Heart right ventricle (tissue), 16 donors: ENCODE measurements at regions not wholly inside any gene's neighbourhood (a gene's known extent, or its start where the extent isn't known, plus 50 kb on each side); places are given as distances from the start of the nearest gene placed in this dataset.

Experiments
- ATAC-seq, 8 donors: fragments of 200-7000 bp; cut with Tn5 transposase; one replicate each; pipeline ENCODE4 v1.9.1; 2020; ENCODE audit warnings: mild to moderate bottlenecking in 8 of 8, moderate library complexity in 8 of 8, moderate number of reproducible peaks in 1 of 8
- DNase-seq, 2 donors: peaks; one replicate each; pipeline ENCODE4 v3.0.0-alpha.2; 2020
- H3K27ac ChIP-seq, 10 donors: fragments of 200-600 bp; sonication (generic) in 2 of 10; one replicate each; pipeline versions ENCODE4 v1.5.0 to v1.8.0; 2020 to 2022; ENCODE audit warnings: mild to moderate bottlenecking in 3 of 10
- H3K27me3 ChIP-seq, 7 donors: fragments of 200-600 bp; one replicate each; pipeline ENCODE4 v1.8.0; 2021 to 2022; ENCODE audit warnings: mild to moderate bottlenecking in 2 of 7
- H3K36me3 ChIP-seq, 9 donors: fragments of 200-600 bp; sonication (generic) in 1 of 9; one replicate each; pipeline versions ENCODE4 v1.5.0 to v1.8.0; 2020 to 2022; ENCODE audit warnings: mild to moderate bottlenecking in 2 of 9
- H3K4me1 ChIP-seq, 9 donors: fragments of 200-600 bp; sonication (generic) in 1 of 9; one replicate each; pipeline versions ENCODE4 v1.5.0 to v1.8.0; 2020 to 2022; ENCODE audit warnings: mild to moderate bottlenecking in 4 of 9
- H3K4me3 ChIP-seq, 10 donors: fragments of 200-600 bp; sonication (generic) in 2 of 10; one replicate each; pipeline versions ENCODE4 v1.5.0 to v1.8.0; 2020 to 2022; ENCODE audit warnings: mild to moderate bottlenecking in 7 of 10, moderate library complexity in 2 of 10
- H3K9me3 ChIP-seq, 11 donors: fragments of 200-600 bp in 10 of 11; sonication (generic) in 2 of 11; one replicate each; pipeline versions ENCODE4 v1.5.0 to v1.8.0; 2013 to 2022; ENCODE audit warnings: mild to moderate bottlenecking in 2 of 11, control low read depth in 1 of 11, moderate library complexity in 1 of 11
- CTCF ChIP-seq, 9 donors: fragments of 200-600 bp; sonication (generic) in 2 of 9; IDR thresholded peaks; one replicate each; pipeline versions ENCODE4 v1.5.0 to v1.8.0; 2021 to 2022; ENCODE audit warnings: antibody characterized with exemption in 9 of 9, mild to moderate bottlenecking in 5 of 9, moderate library complexity in 1 of 9
- WGBS, 2 donors: extraction: QIAGEN DNeasy Blood & Tissue Kit; methylation state at CpG; one replicate each; pipeline ENCODE4 v1.1.7; 2013; ENCODE audit warnings: inconsistent platforms in 1 of 2; 5-methylcytosine and 5-hydroxymethylcytosine counted together
- intact Hi-C, 10 donors: fragments of 100-400 bp; cut with DNase I; formaldehyde crosslinking; loops; one replicate each; pipeline versions ENCODE4 v1.11.1 to v1.14.2; 2022
- donor health status: Arrhythmogenic right ventricular cardiomyopathy.
- donor health status: ischemic (EF 13 %, LVEDD 7.1; RV severe dilation, severe dysfunction).
- donor health status: healthy with polysubstance abuse.
- donor health status: DM: no; HTN: yes; CAD: no.
- donor health status: DM: no; HTN: no; CAD: no.
- donor health status: ischemic (EF 25% LVEDD 6.9; RV normal size, moderate dysfunction).
- donor health status: ischemic (EF 25% LVEDD 5.7; RV mildly dilated, moderate dysfunction).
- donor health status: healthy.
- donor health status: DM: yes; HTN: yes; CAD: no.
- donor health status: Ischemic cardiomyopathy.
- donor health status: ischemic (EF 35%, LVEDD 5.7; RV mildly dilated, moderate dysfunction).
- donor health status: nonischemic (EF 11% LVEDD 7.7; RV severe dilation, severe dysfunction).
- donor health status: DM: yes; HTN: yes; CAD: no.
- donor health status: PGD.
- donor health status: ischemic (EF 29% LVEDD 5.4; RV normal size, mild dysfunction).
- donor health status: nonischemic (EF 23%, LVEDD 6.1; RV moderate dilation, normal function).

- WGBS, 2 donors: 75 to 83% methylated on average over 2 of the region's 2 CpGs
- H3K4me1 ChIP-seq: no peaks in the 10 kb centered on the region
- intact Hi-C loops: no loop called here
- DNase-seq (no peak), ATAC-seq (no peak)
- no peaks in the 10 kb centered on the region for H3K36me3 ChIP-seq
- H3K4me3 ChIP-seq: no peak overlapping the region
- H3K27ac ChIP-seq: no peak overlapping the region
- TF ChIP-seq CTCF (IDR thresholded peaks at IDR 0.05): no peak
- peaks cover 0 to 51% (median 17%) of the 10 kb centered on the region in 11 donors for H3K9me3 ChIP-seq
- H3K27me3 ChIP-seq: no peaks in the 10 kb centered on the region
Measured at GRCh38 chr3:103810167-103810566, 1375.4 kb downstream of the ZPLD1 start.

GRCh38 chr3:103813955-103814354, 1379.1 kb downstream of the ZPLD1 start:
- Histone ChIP-seq H3K9me3 (peaks cover 0 to 38% (median 15%) of the 10 kb centered on the region in 11 donors), H3K4me3 (no peak overlapping the region), H3K36me3 (no peaks in the 10 kb centered on the region), H3K27me3 (no peaks in the 10 kb centered on the region), H3K4me1 (no peaks in the 10 kb centered on the region), H3K27ac (no peak overlapping the region)
- no peak for ATAC-seq
- TF ChIP-seq CTCF (IDR thresholded peaks at IDR 0.05): no peak
- 79 to 89% methylated on average over 1 of the region's 1 CpG for WGBS, 2 donors
- intact Hi-C loops: no loop called here
- no peak for DNase-seq

GRCh38 chr3:103818398-103818797, 1383.6 kb downstream of the ZPLD1 start:
- Histone ChIP-seq H3K9me3 (peaks cover 0 to 6% (median 0%) of the 10 kb centered on the region in 11 donors), H3K27ac (no peak overlapping the region), H3K4me3 (no peak overlapping the region), H3K4me1 (no peaks in the 10 kb centered on the region), H3K36me3 (no peaks in the 10 kb centered on the region), H3K27me3 (no peaks in the 10 kb centered on the region)
- 61 to 65% methylated on average over 3 of the region's 3 CpGs for WGBS, 2 donors
- no peak for TF ChIP-seq CTCF (IDR thresholded peaks at IDR 0.05)
- ATAC-seq: no peak
- intact Hi-C loops: no loop called here
- DNase-seq: no peak

GRCh38 chr3:103818800-103819199, 1384.0 kb downstream of the ZPLD1 start:
- no peak for ATAC-seq
- peaks cover 0 to 2% (median 0%) of the 10 kb centered on the region in 11 donors for H3K9me3 ChIP-seq
- WGBS, 2 donors: 44 to 60% methylated on average over 2 of the region's 2 CpGs
- H3K27ac ChIP-seq: no peak overlapping the region
- H3K36me3 ChIP-seq: no peaks in the 10 kb centered on the region
- no peak overlapping the region for H3K4me3 ChIP-seq
- no peaks in the 10 kb centered on the region for H3K4me1 ChIP-seq
- no peak for TF ChIP-seq CTCF (IDR thresholded peaks at IDR 0.05)
- no peaks in the 10 kb centered on the region for H3K27me3 ChIP-seq
- DNase-seq: no peak
- intact Hi-C loops: no loop called here

GRCh38 chr3:103825586-103825985, 1390.8 kb downstream of the ZPLD1 start:
- Histone ChIP-seq H3K4me1 (no peaks in the 10 kb centered on the region), H3K27me3 (no peaks in the 10 kb centered on the region), H3K36me3 (no peaks in the 10 kb centered on the region), H3K4me3 (no peak overlapping the region), H3K9me3 (peaks cover 0 to 20% (median 7%) of the 10 kb centered on the region in 11 donors), H3K27ac (no peak overlapping the region)
- no peak for ATAC-seq
- no peak for TF ChIP-seq CTCF (IDR thresholded peaks at IDR 0.05)
- DNase-seq: no peak
- intact Hi-C loops: no loop called here
